NCI-H2196 (cell line): ENCODE measurements at regions not wholly inside any gene's neighbourhood (a gene's known extent, or its start where the extent isn't known, plus 50 kb on each side); places are given as distances from the start of the nearest gene placed in this dataset.
"Not testable (repeated sequence)": the region's sequence is repeated elsewhere in the genome, so short reads cannot be mapped to it uniquely, and the experiment has no call there.

Experiments used
- DNase-seq: peaks from one replicate; lab custom pipeline; 2025; ENCODE audit not compliant: unreplicated experiment; lab: John Stamatoyannopoulos, UW

DNA sequence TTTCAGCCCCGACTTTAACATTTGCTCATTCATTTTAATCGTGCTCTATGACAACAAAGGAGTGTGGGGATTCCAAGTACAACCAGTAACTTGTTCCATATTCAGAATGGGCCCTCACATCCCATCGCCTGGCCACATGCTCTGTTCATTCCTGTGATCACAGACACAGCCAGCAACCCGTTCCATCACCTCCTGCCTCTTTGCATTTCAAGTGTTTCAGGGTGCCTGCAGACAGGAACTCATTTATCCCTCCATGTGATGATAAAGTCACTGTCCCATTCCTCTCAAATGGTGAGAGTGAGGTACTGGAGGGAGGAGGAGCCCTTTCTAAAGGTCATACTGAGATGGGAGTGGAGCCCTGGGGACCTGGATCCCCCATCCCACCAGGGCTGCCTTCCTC lies 571.1 kb downstream of the MAT2B start:
- no peak for DNase-seq

DNA sequence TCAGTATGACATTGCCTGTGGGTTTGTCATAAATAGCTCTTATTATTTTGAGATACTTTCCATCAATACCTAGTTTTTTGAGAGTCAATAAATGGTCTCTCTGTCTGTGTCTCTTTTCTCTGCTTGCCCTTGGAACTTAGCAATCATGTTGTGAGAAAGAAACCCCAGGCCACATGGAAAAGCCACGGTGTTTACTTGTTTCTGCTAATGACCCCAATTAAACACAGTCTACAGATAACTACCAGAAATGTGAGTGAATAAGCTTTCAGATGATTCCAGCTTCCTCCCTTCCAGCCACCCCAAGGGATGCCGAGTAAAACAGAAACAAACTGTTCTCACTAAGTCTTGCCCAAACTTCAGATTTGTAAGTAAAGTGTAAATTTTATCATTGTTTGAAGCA lies 584.9 kb downstream of the MAT2B start:
- no peak for DNase-seq

DNA sequence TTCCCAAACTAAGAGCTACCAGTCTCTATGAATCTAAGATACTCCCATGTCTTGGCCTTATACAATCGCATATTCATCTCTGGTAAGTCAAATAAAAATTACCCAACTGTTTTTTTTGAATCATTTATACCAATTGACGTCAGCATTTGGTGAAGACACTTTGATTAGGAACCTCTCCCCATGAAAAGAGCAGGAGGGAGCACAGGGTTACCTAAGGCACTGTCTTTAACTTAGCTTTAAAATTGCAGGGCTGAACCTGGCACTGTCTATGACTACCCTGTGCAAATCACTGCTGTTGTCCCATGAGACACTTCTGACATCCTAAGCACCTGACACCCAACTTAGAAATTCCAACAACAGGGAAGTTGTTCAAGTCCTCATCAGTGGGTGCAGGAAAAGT lies 586.4 kb downstream of the MAT2B start:
- no peak for DNase-seq

- no peak for DNase-seq
Observed at GRCh38 chr5:164094291-164094690, 588.9 kb downstream of the MAT2B start.

DNA sequence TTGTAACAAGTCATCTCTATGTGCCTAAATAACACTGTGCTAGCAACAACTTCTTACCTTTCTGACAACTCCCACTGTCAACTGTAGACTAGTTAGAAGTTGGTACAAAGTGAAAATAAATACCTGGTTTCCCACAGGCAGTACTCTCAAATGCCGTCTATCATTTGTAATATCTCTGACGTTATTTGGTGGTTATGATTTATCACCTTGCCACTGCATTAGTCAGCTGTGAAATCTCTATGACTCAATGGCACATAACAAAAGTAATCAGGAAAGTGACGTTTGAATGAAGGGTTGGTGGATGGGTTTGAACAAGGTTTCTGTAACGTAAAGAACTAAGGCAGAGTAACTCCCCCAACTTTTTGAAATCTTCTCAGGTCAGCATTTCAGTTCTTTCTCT lies 592.3 kb downstream of the MAT2B start:
- no peak for DNase-seq

DNA sequence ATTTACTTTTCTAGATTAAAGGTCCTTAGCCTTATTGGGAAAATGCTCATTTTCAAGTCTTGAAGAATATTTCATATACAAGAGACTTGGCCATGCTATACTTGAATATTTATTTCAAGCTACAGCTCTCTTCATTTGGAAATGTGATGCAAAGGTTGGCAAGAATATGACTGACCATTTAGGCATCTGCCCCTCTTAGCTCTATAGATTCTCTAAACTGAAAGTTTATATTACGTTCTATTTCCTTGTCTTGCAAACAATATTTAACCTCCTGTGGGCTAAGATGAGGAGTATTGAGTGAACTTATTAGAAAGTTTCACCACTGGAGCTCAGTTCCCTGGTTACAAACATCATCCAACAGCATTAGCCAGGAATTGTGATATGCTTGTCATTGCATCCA lies 593.1 kb downstream of the MAT2B start:
- no peak for DNase-seq

DNA sequence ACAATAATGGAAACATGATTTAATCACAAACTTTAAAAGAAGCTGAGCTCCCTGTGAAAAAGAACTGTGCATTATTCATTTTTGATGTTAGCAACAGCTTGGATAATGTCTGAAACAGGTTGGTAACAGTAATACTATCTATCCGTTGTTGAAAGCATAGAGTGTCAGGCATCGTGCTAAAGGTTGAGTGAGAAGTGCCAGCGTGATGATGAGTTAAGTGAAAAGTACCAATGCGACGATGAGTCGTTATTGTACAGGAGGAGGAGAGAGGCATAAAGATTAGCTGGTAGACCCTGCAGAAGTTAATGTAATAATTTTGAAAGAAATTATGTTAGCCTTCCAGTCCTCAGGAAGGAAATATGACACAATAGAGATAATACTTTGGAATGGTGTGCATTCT lies 593.6 kb downstream of the MAT2B start:
- DNase-seq: no peak

DNA sequence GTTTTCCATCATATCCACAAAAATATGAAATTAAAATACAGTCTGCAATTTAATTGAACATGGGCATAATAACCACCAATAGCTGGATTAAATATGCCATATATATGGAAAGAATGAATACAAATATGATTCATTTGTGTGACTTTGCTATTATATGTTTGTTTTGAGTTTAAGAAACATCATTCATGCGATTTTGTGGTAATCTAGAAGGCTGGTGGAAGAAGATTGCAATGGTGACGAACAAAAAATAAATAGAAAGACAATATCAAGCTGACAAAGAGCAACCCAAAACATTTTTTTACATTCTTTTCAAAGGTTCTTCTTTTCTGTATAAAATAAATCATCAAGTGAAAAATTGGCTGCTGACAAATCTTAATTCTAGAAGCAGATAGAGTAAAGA lies 610.0 kb downstream of the MAT2B start:
- no peak for DNase-seq

DNA sequence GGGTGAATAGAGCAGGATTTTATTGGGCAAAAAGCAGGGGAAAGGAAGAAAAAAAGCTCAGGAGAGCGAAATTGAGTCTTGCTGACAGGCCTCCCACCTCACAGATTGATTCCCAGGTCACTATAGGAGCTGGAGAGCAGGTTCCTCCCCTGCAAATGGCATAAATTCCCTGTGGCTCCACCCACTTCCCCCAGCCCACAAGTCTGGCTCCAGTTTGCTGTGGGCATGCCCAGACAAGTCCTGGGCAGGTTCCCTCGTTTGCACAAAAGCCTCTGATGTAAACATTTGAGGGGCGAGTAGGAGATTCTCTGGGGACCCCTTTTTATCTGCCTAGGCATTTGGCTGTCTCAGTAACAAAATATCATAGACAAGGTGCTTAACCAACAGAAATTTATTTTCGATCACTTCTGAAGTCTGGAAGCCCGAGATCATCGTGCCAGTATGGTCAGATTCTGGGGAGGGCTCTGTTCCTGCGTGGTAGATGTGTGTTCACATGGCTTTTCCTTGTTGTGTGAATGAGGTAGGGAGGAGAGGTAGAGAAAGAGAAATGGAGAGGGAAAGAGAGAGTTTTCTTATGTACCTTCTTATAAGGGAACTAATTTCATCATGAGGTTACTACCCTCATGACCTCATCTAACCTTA lies 614.5 kb downstream of the MAT2B start:
- DNase-seq: no peak

GRCh38 chr5:164127527-164127926 lies 622.1 kb downstream of the MAT2B start:
- DNase-seq: no peak

DNA sequence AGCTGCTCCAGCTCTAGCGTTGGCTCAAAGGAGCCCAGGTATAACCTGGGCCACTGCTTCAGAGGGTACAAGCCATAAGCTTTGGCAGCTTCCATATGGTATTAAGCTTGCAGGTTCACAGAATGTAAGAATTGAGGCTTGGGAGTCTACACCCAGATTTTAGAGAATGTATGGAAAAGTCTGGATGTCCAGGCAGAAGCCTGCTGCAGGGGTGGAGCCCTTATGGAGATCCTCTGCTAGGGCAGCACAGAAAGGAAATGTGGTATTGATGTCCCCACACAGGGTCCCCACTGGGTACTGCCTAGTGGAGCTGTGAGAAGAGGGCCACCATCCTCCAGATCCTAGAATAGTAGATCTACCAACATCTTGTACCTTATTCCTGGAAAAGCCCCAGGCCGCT lies 626.9 kb downstream of the MAT2B start:
- DNase-seq: no peak

DNA sequence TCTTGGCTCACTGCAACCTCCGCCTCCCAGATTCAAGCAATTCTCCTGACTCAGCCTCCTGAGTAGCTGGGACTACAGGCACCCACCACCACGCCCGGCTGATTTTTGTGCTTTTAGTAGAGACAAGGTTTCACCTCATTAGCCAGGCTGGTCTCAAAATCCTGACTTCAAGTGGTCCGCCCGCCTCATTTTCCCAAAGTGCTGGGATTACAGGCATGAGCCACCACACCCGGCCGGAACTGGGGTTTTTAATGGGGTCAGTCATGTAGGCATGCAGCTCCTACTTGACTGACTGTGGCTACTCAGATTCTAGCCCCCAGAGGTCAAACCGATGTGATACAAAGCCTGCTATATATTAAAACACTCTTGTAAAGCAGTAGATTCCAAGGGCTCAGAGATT lies 631.7 kb downstream of the MAT2B start:
- DNase-seq: no peak

GRCh38 chr5:164139423-164139822 lies 634.0 kb downstream of the MAT2B start:
- DNase-seq: no peak

DNA sequence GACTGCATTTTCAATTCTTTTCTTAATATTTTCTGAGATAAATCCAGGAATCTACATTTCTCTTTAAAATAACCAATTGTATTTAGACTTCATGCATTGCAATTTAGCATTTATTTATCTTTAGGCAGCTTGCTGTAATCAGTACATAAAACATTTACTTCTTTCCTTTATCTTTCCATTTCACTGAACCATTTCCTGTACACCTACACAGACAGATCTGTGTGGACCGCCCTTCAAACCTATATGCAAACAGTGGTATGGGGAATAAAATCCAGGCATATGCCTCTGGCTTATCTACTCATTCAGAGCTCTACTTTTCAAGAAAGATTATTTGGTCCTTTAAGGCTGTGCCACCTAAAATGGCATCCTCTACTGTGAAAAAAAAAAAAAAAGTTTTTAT lies 640.0 kb downstream of the MAT2B start:
- DNase-seq: no peak

- no peak for DNase-seq
Observed at GRCh38 chr5:164146223-164146622, 640.8 kb downstream of the MAT2B start.

DNA sequence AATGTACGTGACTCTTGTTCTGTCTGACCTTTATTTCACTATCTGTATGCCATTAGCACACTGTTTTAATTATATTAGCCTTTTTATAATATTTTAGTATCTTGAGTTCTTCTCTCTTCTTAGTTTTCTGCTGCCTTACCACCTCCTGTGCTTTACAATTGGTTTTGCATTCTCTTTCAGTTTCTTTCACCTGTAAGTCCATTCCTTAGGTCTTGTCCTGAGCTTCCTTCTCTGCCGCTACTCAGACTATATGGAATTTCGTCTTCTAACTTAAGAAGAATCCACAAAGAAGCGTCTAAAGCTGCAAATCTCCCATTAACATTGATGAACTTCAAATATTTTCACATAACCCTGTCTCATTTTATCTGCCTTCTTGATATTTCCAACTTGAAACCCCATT lies 642.9 kb downstream of the MAT2B start:
- DNase-seq: no peak

GRCh38 chr5:164152539-164152938 lies 647.1 kb downstream of the MAT2B start:
- not testable (repeated sequence) for DNase-seq

DNA sequence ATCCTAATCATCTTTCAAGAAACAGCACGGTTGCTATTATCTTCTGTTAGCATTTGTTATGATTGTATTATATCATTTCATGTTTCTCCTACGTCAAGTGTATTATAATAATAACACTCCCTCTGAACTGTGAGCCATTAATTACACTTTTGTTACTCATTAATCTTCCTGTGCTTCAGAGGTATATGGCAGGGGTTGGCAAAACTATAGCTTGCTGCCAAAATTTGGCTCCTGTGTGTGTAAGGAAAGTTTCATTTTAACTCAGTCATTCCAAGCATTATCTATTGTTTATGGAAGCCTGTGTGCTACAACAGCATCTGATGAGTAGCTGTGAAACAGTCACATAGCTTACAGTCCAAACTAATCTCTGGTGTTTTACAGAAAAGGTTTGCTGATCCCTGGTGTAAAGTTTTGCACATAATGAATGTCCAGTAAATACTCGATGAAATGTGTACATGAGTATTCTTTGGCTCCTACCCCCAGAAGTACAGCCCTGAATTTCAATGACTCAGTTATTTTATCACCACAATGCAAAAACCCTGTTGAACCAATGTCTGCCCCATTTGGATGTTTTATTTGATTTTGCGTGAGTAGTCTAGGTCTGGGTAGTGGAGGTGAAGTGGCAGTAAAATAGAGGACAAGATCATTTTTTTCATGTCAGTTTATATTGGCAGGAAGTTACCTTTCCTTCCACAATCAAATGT lies 648.2 kb downstream of the MAT2B start:
- no peak for DNase-seq

DNA sequence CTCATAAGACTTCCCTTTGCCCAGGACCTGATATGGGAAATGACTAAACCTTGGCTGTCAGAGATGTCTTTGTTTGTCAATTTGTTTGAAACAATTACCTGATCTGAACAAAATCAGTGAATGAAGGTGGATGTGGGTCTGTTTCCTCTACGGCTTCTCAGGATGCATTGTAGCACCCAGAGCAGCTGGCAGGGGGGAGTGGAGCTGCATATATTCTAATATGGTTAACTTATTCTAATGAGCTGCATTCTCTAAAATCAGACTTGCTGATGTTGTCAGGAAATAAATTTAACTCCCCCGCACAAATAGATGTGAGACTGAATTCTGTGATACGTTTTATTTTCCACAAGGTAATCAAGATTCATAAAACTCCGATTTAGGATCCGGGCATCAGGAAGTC lies 665.4 kb downstream of the MAT2B start:
- no peak for DNase-seq

- DNase-seq: no peak
Observed at GRCh38 chr5:164175083-164175482, 669.7 kb downstream of the MAT2B start.

- no peak for DNase-seq
Observed at GRCh38 chr5:164179406-164179805, 674.0 kb downstream of the MAT2B start.

- DNase-seq: no peak
Observed at GRCh38 chr5:164181604-164182003, 676.2 kb downstream of the MAT2B start.

DNA sequence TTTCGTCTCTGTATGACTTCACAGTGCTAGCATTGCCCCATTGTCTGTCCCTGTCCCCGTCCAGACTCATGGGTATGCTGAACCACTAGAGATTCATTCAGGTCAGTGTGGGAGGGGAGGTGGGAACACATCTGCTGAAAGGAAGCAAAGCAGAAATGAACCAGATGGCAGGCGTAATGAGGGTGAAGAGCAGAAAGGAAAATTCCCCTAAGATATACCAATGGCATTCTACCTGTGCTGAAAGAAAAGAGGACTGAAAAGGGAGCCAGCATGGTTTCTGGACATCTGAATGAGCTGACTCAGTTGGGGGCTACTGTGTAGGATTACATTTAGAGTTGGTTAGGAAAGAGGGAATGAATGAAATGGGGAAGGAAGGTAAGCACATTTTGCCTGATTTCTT lies 678.7 kb downstream of the MAT2B start:
- DNase-seq: no peak
